OCI-LY1 (cell line): ENCODE measurements at regions not wholly inside any gene's neighbourhood (a gene's known extent, or its start where the extent isn't known, plus 50 kb on each side); places are given as distances from the start of the nearest gene placed in this dataset.

Experiments
- H2AFZ ChIP-seq: fragments of 200-600 bp; sonication (generic), shearing (Covaris generic); 2 replicates; pipeline ENCODE4 v1.6.0; 2014; ENCODE audit warnings: antibody characterized with exemption, mild to moderate bottlenecking, low read length
- H3F3A ChIP-seq: fragments of 200-600 bp; sonication (generic), shearing (Covaris generic); 2 replicates; pipeline ENCODE4 v1.6.0; 2014; ENCODE audit warnings: mild to moderate bottlenecking, antibody characterized with exemption, low read length, moderate library complexity; ENCODE audit not compliant: insufficient read depth
- H3K27ac ChIP-seq: fragments of 200-600 bp; sonication (generic); 2 replicates; pipeline ENCODE4 v1.5.1; 2014; ENCODE audit warnings: low read length, mixed run types, mild to moderate bottlenecking, low read depth; ENCODE audit not compliant: poor library complexity, severe bottlenecking
- H3K27me3 ChIP-seq: fragments of 200-600 bp; sonication (generic); 2 replicates; pipeline ENCODE4 v1.6.0; 2014; ENCODE audit warnings: antibody characterized with exemption, mild to moderate bottlenecking, low read length, moderate library complexity; ENCODE audit not compliant: insufficient read depth
- H3K36me3 ChIP-seq: fragments of 200-600 bp; sonication (generic); 2 replicates; pipeline ENCODE4 v1.6.1; 2014; ENCODE audit warnings: mild to moderate bottlenecking, antibody characterized with exemption, low read length, moderate library complexity, mixed read lengths; ENCODE audit not compliant: insufficient read depth
- H3K4me1 ChIP-seq: fragments of 200-600 bp; sonication (generic); 2 replicates; pipeline ENCODE4 v1.5.1; 2014; ENCODE audit warnings: mild to moderate bottlenecking, low read length, moderate library complexity; ENCODE audit not compliant: insufficient read depth, severe bottlenecking
- H3K4me2 ChIP-seq: fragments of 200-600 bp; sonication (generic), shearing (Covaris generic); 2 replicates; pipeline ENCODE4 v1.6.1; 2014; ENCODE audit warnings: low read length
- H3K4me3 ChIP-seq: fragments of 200-600 bp; sonication (generic); 2 replicates; pipeline ENCODE4 v1.5.1; 2014; ENCODE audit warnings: low read length, low read depth, mild to moderate bottlenecking, mixed read lengths; ENCODE audit not compliant: poor library complexity, severe bottlenecking
- H3K79me2 ChIP-seq: fragments of 200-600 bp; shearing (Covaris generic); 2 replicates; pipeline ENCODE4 v1.6.1; 2016; ENCODE audit warnings: mixed run types, low read length, mixed read lengths; ENCODE audit not compliant: insufficient read depth
- H3K9ac ChIP-seq: fragments of 200-600 bp; sonication (generic), shearing (Covaris generic); 2 replicates; pipeline ENCODE4 v1.6.1; 2014; ENCODE audit warnings: mild to moderate bottlenecking, low read length, mixed read lengths
- H3K9me2 ChIP-seq: fragments of 200-600 bp; sonication (generic), shearing (Covaris generic); 2 replicates; pipeline ENCODE4 v1.6.1; 2014; ENCODE audit warnings: low read depth, mild to moderate bottlenecking, low read length, mixed read lengths
- H3K9me3 ChIP-seq: fragments of 200-600 bp; shearing (Covaris generic); 2 replicates; pipeline ENCODE4 v1.6.1; 2014; ENCODE audit warnings: low read length, mixed read lengths
- H4K20me1 ChIP-seq: fragments of 200-600 bp; sonication (generic), shearing (Covaris generic); 2 replicates; pipeline ENCODE4 v1.6.0; 2016; ENCODE audit warnings: mild to moderate bottlenecking, low read length; ENCODE audit not compliant: insufficient read depth
- EZH2 ChIP-seq: fragments of 200-600 bp; sonication (generic), shearing (Covaris generic); IDR thresholded peaks from 2 replicates; pipeline ENCODE4 v1.8.0; 2017; ENCODE audit warnings: borderline replicate concordance, mixed run types, mild to moderate bottlenecking, antibody characterized with exemption, low read length, moderate library complexity, mixed read lengths
- TF ChIP-seq, protein P1 (sequence below): fragments of 200-600 bp; sonication (generic), shearing (Covaris generic); IDR thresholded peaks from 2 replicates; pipeline ENCODE4 v1.5.1; 2017; ENCODE audit warnings: mild to moderate bottlenecking, antibody characterized with exemption, low read length, moderate library complexity, mixed read lengths

DNA sequence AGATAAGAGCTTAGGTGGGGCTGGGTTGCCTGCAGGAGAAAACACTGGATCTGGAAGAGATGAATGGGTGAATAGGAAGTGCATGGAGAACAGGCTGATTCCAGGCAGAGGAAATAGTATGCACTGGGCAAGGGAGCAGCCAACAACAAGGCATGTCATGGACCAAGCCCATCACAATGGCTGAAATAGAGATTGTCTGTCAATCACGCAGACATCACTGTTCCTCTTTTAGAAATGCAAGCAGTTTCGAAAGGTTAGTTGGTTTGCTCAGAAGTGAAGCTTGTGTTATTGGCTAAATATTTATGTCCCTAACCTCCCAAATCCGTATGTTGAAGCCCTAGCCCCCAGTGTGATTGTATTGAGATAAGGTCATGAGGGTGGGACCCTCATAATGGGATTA lies 621.7 kb upstream of the CDH11 start:
- no peak overlapping the region for H3K27ac ChIP-seq
- H3K9me2 ChIP-seq = no peaks in the 10 kb centered on the region
- H3F3A ChIP-seq = no peaks in the 10 kb centered on the region
- no peaks in the 10 kb centered on the region for H3K36me3 ChIP-seq
- H3K27me3 ChIP-seq = no peaks in the 10 kb centered on the region
- no peaks in the 10 kb centered on the region for H3K79me2 ChIP-seq
- H3K9ac ChIP-seq = no peak overlapping the region
- no peak for TF ChIP-seq EZH2
- TF ChIP-seq, protein P1, sequence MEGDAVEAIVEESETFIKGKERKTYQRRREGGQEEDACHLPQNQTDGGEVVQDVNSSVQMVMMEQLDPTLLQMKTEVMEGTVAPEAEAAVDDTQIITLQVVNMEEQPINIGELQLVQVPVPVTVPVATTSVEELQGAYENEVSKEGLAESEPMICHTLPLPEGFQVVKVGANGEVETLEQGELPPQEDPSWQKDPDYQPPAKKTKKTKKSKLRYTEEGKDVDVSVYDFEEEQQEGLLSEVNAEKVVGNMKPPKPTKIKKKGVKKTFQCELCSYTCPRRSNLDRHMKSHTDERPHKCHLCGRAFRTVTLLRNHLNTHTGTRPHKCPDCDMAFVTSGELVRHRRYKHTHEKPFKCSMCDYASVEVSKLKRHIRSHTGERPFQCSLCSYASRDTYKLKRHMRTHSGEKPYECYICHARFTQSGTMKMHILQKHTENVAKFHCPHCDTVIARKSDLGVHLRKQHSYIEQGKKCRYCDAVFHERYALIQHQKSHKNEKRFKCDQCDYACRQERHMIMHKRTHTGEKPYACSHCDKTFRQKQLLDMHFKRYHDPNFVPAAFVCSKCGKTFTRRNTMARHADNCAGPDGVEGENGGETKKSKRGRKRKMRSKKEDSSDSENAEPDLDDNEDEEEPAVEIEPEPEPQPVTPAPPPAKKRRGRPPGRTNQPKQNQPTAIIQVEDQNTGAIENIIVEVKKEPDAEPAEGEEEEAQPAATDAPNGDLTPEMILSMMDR = no peak
- no peak overlapping the region for H2AFZ ChIP-seq
- no peaks in the 10 kb centered on the region for H4K20me1 ChIP-seq
- H3K4me3 ChIP-seq = no peak overlapping the region
- no peaks in the 10 kb centered on the region for H3K9me3 ChIP-seq
- H3K4me1 ChIP-seq = no peaks in the 10 kb centered on the region
- no peak overlapping the region for H3K4me2 ChIP-seq

DNA sequence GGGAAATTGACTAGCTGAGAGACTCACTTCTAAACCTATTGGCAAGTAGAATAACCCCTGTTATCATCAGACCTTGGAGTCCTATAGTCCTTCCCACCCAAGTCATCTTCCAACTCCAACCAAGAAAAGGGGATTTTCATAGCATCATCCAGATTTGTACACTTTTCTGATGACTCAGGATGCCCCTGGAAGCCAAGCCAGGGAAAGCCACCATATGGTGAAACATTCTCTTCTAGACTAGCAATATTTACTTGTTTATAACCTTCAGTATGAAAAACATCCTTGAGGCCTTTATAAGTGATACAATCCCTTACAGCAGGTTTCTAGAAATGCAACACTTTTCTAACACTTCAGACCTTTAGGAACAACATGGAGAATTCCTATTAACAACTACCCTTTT lies 618.8 kb upstream of the CDH11 start:
- Histone ChIP-seq H3K4me2 (no peak overlapping the region), H3K27ac (no peak overlapping the region), H3K9me3 (no peaks in the 10 kb centered on the region), H3K4me3 (no peak overlapping the region), H3K36me3 (no peaks in the 10 kb centered on the region), H3K4me1 (no peaks in the 10 kb centered on the region), H3K27me3 (no peaks in the 10 kb centered on the region), H3K79me2 (no peaks in the 10 kb centered on the region), H3K9me2 (no peaks in the 10 kb centered on the region), H4K20me1 (no peaks in the 10 kb centered on the region), H3F3A (no peaks in the 10 kb centered on the region), H3K9ac (no peak overlapping the region), H2AFZ (no peak overlapping the region)
- TF ChIP-seq, protein P1 = no peak
- no peak for TF ChIP-seq EZH2

DNA sequence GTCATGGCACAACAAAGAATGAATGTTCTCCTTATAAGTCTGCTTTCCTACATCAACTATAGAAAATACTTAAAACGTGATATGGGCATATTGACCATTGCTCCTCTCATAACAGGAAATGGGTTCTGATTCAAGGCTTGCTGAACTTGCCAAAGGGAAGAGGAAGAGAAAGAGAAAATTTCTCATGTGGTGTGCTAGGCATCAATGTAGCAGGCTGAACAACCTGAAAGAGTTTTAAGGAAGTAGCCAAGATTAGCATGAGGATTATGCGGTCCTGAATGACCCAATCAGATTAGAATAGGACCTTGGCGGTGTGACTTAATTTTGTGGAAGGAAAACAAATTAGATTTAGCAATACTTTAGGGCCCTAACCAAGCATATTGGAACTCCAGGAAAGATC lies 617.7 kb upstream of the CDH11 start:
- Histone ChIP-seq H3K27me3 (no peaks in the 10 kb centered on the region), H4K20me1 (no peaks in the 10 kb centered on the region), H3K36me3 (no peaks in the 10 kb centered on the region), H3K9ac (no peak overlapping the region), H3K79me2 (no peaks in the 10 kb centered on the region), H3F3A (no peaks in the 10 kb centered on the region), H2AFZ (no peak overlapping the region), H3K4me2 (no peak overlapping the region), H3K9me2 (no peaks in the 10 kb centered on the region), H3K4me1 (no peaks in the 10 kb centered on the region), H3K4me3 (no peak overlapping the region), H3K9me3 (no peaks in the 10 kb centered on the region), H3K27ac (no peak overlapping the region)
- TF ChIP-seq, protein P1 = no peak
- no peak for TF ChIP-seq EZH2
